ENCODE measurements at regions not wholly inside any gene's neighbourhood (a gene's known extent, or its start where the extent isn't known, plus 50 kb on each side); places are given as distances from the start of the nearest gene placed in this dataset.

GRCh38 chr6:97412511-97412910, 129.5 kb upstream of the MMS22L start:
- Mint-ChIP-seq H3K4me1 (no peaks in the 10 kb centered on the region), H3K4me3 (no peak overlapping the region), H3K27me3 (ENCODE audit: low read depth in 2 of 2) (no peaks in the 10 kb centered on the region), H3K9me3 (no peaks in the 10 kb centered on the region), H3K27ac (no peak overlapping the region), H3K36me3 (no peaks in the 10 kb centered on the region)
- Histone ChIP-seq H3K27ac (ENCODE audit: low read length) (no peak overlapping the region), H3K4me1 (ENCODE audit: control insufficient read depth, insufficient read depth, low read length) (no peaks in the 10 kb centered on the region), H3K27me3 (ENCODE audit: control insufficient read depth, insufficient read depth, low read length) (no peaks in the 10 kb centered on the region), H3K36me3 (ENCODE audit: control insufficient read depth, insufficient read depth, low read length) (no peaks in the 10 kb centered on the region), H3K4me3 (ENCODE audit: low read length) (no peak overlapping the region), H3K9me3 (ENCODE audit: control insufficient read depth, insufficient read depth, low read length) (no peaks in the 10 kb centered on the region)
- ATAC-seq (no peak), DNase-seq (no peak)
- no peak for TF ChIP-seq CTCF (IDR thresholded peaks at IDR 0.05)
- intact Hi-C loops (cut with micrococcal nuclease) = no loop called here
- WGBS (ENCODE audit: insufficient coverage) = 67% methylated on average over 1 of the region's 1 CpG

- H3K4me3 Mint-ChIP-seq = no peak overlapping the region
- Histone ChIP-seq H3K4me3 (ENCODE audit: low read length) (no peak overlapping the region), H3K27me3 (ENCODE audit: control insufficient read depth, insufficient read depth, low read length) (no peaks in the 10 kb centered on the region), H3K4me1 (ENCODE audit: control insufficient read depth, insufficient read depth, low read length) (no peaks in the 10 kb centered on the region), H3K27ac (ENCODE audit: low read length) (no peak overlapping the region), H3K9me3 (ENCODE audit: control insufficient read depth, insufficient read depth, low read length) (peaks cover 4% of the 10 kb centered on the region), H3K36me3 (ENCODE audit: control insufficient read depth, insufficient read depth, low read length) (no peaks in the 10 kb centered on the region)
- H3K27me3 Mint-ChIP-seq (ENCODE audit: low read depth in 2 of 2) = no peaks in the 10 kb centered on the region
- WGBS (ENCODE audit: insufficient coverage) = 85% methylated on average over 1 of the region's 1 CpG
- no peak overlapping the region for H3K27ac Mint-ChIP-seq
- no peaks in the 10 kb centered on the region for H3K36me3 Mint-ChIP-seq
- H3K9me3 Mint-ChIP-seq = peaks cover 8 to 11% of the 10 kb centered on the region in 2 donors
- H3K4me1 Mint-ChIP-seq = no peaks in the 10 kb centered on the region
- ATAC-seq = no peak
- no peak for DNase-seq
- no peak for TF ChIP-seq CTCF (IDR thresholded peaks at IDR 0.05)
- intact Hi-C loops (cut with micrococcal nuclease) = no loop called here
Measured at GRCh38 chr6:97422171-97422570, 139.2 kb upstream of the MMS22L start.

- Mint-ChIP-seq H3K4me3 (no peak overlapping the region), H3K9me3 (peaks cover 8 to 11% of the 10 kb centered on the region in 2 donors), H3K27ac (no peak overlapping the region), H3K27me3 (ENCODE audit: low read depth in 2 of 2) (no peaks in the 10 kb centered on the region), H3K4me1 (no peaks in the 10 kb centered on the region), H3K36me3 (no peaks in the 10 kb centered on the region)
- ATAC-seq (no peak), DNase-seq (no peak)
- intact Hi-C loops (cut with micrococcal nuclease) = no loop called here
- no peaks in the 10 kb centered on the region for H3K4me1 ChIP-seq (ENCODE audit: control insufficient read depth, insufficient read depth, low read length)
- H3K9me3 ChIP-seq (ENCODE audit: control insufficient read depth, insufficient read depth, low read length) = peaks cover 4% of the 10 kb centered on the region
- no peak overlapping the region for H3K4me3 ChIP-seq (ENCODE audit: low read length)
- no peak for TF ChIP-seq CTCF (IDR thresholded peaks at IDR 0.05)
- H3K36me3 ChIP-seq (ENCODE audit: control insufficient read depth, insufficient read depth, low read length) = no peaks in the 10 kb centered on the region
- no peak overlapping the region for H3K27ac ChIP-seq (ENCODE audit: low read length)
- H3K27me3 ChIP-seq (ENCODE audit: control insufficient read depth, insufficient read depth, low read length) = no peaks in the 10 kb centered on the region
Measured at GRCh38 chr6:97423190-97423589, 140.2 kb upstream of the MMS22L start.

GRCh38 chr6:97427648-97428047, 144.6 kb upstream of the MMS22L start:
- ATAC-seq (no peak), DNase-seq (no peak)
- H3K4me1 Mint-ChIP-seq = no peaks in the 10 kb centered on the region
- Histone ChIP-seq H3K36me3 (ENCODE audit: control insufficient read depth, insufficient read depth, low read length) (no peaks in the 10 kb centered on the region), H3K4me1 (ENCODE audit: control insufficient read depth, insufficient read depth, low read length) (no peaks in the 10 kb centered on the region), H3K27me3 (ENCODE audit: control insufficient read depth, insufficient read depth, low read length) (no peaks in the 10 kb centered on the region), H3K4me3 (ENCODE audit: low read length) (no peak overlapping the region), H3K27ac (ENCODE audit: low read length) (no peak overlapping the region), H3K9me3 (ENCODE audit: control insufficient read depth, insufficient read depth, low read length) (no peaks in the 10 kb centered on the region)
- intact Hi-C loops (cut with micrococcal nuclease) = no loop called here
- H3K36me3 Mint-ChIP-seq = no peaks in the 10 kb centered on the region
- H3K27ac Mint-ChIP-seq = no peak overlapping the region
- no peak overlapping the region for H3K4me3 Mint-ChIP-seq
- peaks cover 2 to 6% of the 10 kb centered on the region in 2 donors for H3K9me3 Mint-ChIP-seq
- no peak for TF ChIP-seq CTCF (IDR thresholded peaks at IDR 0.05)
- no peaks in the 10 kb centered on the region for H3K27me3 Mint-ChIP-seq (ENCODE audit: low read depth in 2 of 2)

All from natural killer cell (primary cell).